ENCODE measurements at regions not wholly inside any gene's neighbourhood (a gene's known extent, or its start where the extent isn't known, plus 50 kb on each side); places are given as distances from the start of the nearest gene placed in this dataset.
"Not testable (repeated sequence)": the region's sequence is repeated elsewhere in the genome, so short reads cannot be mapped to it uniquely, and the experiment has no call there.

DNA sequence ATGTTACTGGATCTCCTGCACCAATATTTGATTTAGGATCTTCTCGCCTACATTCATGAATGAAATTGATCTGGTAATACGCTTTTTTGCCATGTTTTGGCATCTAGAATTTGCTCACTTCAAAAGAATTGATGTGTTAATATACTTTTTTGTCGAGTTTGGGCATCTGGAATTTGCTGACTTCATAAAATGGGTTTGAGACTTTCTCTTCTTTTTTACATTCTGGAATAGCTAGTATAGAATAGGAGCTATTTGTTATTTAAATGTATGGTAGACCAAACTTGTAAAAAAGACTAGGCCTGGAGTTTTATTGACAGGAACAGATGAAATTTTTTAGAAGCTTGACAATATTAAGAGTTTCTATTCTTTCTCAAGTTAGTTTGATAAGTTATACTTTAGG lies 404.9 kb upstream of the TENM3 start:
- in situ Hi-C loops (cut with HindIII; ENCODE audit: low pct_ligation_motif_present, low pct_unique_long_range_greater_than_20kb, low sequenced_read_pairs) = no loop called here
- no peak for DNase-seq

DNA sequence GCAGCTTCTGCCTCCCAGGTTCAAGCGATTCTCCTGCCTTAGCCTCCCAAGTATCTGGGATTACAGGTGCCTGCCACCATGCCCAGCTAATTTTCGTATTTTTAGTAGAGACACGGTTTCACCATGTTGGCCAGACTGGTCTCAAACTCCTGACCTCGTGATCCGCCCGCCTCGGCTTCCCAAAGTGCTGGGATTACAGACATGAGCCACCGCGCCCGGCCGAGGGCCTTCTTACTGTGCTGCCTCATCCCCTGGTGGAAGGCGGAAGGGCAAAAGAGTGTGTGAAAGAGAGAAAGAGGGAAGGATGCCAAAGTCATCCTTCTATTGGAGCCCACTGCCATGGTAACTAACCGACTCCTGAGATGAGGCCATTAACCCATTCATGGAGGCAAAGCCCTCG lies 399.4 kb upstream of the TENM3 start:
- in situ Hi-C loops (cut with HindIII; ENCODE audit: low pct_ligation_motif_present, low pct_unique_long_range_greater_than_20kb, low sequenced_read_pairs); DNase-seq: not testable (repeated sequence)

- in situ Hi-C loops (cut with HindIII; ENCODE audit: low pct_ligation_motif_present, low pct_unique_long_range_greater_than_20kb, low sequenced_read_pairs) = no loop called here
- no peak for DNase-seq
Measured at GRCh38 chr4:181845617-181846016, 397.6 kb upstream of the TENM3 start.

GRCh38 chr4:181846934-181847333 lies 396.3 kb upstream of the TENM3 start:
- DNase-seq = no peak

DNA sequence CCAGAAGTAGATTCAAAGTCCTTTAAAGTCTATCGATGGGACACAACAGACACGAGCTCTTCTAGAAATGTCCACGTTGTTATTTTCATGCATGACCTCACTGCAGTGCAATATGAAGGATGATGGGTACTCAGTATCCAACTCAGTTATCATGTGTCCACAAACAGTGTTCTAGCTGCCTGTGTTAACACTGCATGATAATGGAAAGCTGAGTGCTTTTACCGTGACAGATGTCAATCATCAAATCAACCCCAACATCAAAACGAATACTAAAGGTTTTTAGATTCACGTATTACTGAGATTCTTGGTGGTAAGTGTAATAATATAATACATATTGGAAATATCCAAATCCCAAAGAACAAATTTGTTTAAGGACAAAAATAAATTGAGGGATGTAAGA lies 394.8 kb upstream of the TENM3 start:
- DNase-seq = no peak
- in situ Hi-C loops (cut with HindIII; ENCODE audit: low pct_ligation_motif_present, low pct_unique_long_range_greater_than_20kb, low sequenced_read_pairs) = no loop called here

More at GRCh38 chr4:181846934-181847333, 396.3 kb upstream of the TENM3 start:
- in situ Hi-C loops (cut with HindIII; ENCODE audit: low pct_ligation_motif_present, low pct_unique_long_range_greater_than_20kb, low sequenced_read_pairs) = no loop called here

GRCh38 chr4:181849472-181849871 lies 393.7 kb upstream of the TENM3 start:
- in situ Hi-C loops (cut with HindIII; ENCODE audit: low pct_ligation_motif_present, low pct_unique_long_range_greater_than_20kb, low sequenced_read_pairs) = no loop called here
- no peak for DNase-seq

DNA sequence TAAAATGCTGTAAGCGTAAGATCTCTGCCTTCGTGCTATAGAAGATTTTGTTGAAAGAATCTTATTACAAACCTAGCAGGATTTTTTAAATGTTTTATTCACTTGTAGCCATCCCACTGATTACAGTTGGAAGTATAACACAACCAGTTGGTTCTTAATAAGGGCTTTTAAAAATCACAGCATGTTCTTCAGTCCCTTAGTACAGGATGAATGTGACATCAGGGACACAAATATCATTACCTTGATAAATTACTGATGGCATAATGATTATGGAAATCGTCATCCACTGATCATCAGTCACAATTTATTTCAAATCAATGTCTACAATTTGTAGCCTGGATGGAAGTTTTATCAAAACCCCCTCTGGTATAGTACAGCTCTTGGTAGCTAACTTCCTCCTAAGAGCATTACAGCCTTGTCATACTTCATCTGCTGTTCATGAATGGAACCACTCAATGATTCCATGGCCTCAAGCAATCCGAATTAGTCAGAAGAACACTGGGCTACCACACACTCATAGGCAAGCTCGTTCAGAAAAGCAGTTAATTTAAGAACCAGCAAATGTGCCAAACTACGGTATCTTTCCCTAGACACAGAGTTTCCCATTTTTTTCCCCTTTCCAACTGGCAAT lies 389.2 kb upstream of the TENM3 start:
- DNase-seq = no peak
- in situ Hi-C loops (cut with HindIII; ENCODE audit: low pct_ligation_motif_present, low pct_unique_long_range_greater_than_20kb, low sequenced_read_pairs) = no loop called here

GRCh38 chr4:181855307-181855706 lies 387.9 kb upstream of the TENM3 start:
- DNase-seq = no peak
- in situ Hi-C loops (cut with HindIII; ENCODE audit: low pct_ligation_motif_present, low pct_unique_long_range_greater_than_20kb, low sequenced_read_pairs) = no loop called here

- DNase-seq; in situ Hi-C loops (cut with HindIII; ENCODE audit: low pct_ligation_motif_present, low pct_unique_long_range_greater_than_20kb, low sequenced_read_pairs): not testable (repeated sequence)
Measured at GRCh38 chr4:181857471-181857870, 385.7 kb upstream of the TENM3 start.

GRCh38 chr4:181858741-181859140 lies 384.5 kb upstream of the TENM3 start:
- DNase-seq = no peak
- in situ Hi-C loops (cut with HindIII; ENCODE audit: low pct_ligation_motif_present, low pct_unique_long_range_greater_than_20kb, low sequenced_read_pairs) = no loop called here

- in situ Hi-C loops (cut with HindIII; ENCODE audit: low pct_ligation_motif_present, low pct_unique_long_range_greater_than_20kb, low sequenced_read_pairs) = no loop called here
- DNase-seq = no peak
Measured at GRCh38 chr4:181859439-181859838, 383.8 kb upstream of the TENM3 start.

DNA sequence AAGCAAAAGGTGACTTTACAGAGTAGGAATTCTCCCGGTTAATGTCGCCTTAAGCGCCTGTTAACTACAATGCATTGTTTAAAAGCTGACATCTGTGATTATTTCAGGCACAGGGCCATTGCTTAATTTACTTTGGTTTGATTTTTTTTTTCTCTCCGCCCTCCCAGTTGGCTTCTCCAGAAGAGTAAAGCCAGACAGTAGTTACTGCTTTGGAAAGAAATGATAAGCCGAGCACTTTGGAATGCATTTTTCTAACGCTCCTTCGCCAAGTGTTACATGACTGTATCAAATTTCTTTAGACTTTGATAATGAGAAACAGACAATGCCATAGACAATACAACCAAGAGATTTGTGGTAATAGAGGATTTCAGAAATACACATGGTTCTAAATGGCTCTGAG lies 383.0 kb upstream of the TENM3 start:
- in situ Hi-C loops (cut with HindIII; ENCODE audit: low pct_ligation_motif_present, low pct_unique_long_range_greater_than_20kb, low sequenced_read_pairs) = no loop called here
- DNase-seq = no peak

GRCh38 chr4:181860668-181861067 lies 382.5 kb upstream of the TENM3 start:
- no peak for DNase-seq
- in situ Hi-C loops (cut with HindIII; ENCODE audit: low pct_ligation_motif_present, low pct_unique_long_range_greater_than_20kb, low sequenced_read_pairs) = no loop called here

- in situ Hi-C loops (cut with HindIII; ENCODE audit: low pct_ligation_motif_present, low pct_unique_long_range_greater_than_20kb, low sequenced_read_pairs) = no loop called here
- DNase-seq = no peak
Measured at GRCh38 chr4:181863856-181864255, 379.3 kb upstream of the TENM3 start.

GRCh38 chr4:181870326-181870725 lies 372.9 kb upstream of the TENM3 start:
- no peak for DNase-seq
- in situ Hi-C loops (cut with HindIII; ENCODE audit: low pct_ligation_motif_present, low pct_unique_long_range_greater_than_20kb, low sequenced_read_pairs) = no loop called here

- DNase-seq = no peak
- in situ Hi-C loops (cut with HindIII; ENCODE audit: low pct_ligation_motif_present, low pct_unique_long_range_greater_than_20kb, low sequenced_read_pairs) = no loop called here
Measured at GRCh38 chr4:181874602-181875001, 368.6 kb upstream of the TENM3 start.

DNA sequence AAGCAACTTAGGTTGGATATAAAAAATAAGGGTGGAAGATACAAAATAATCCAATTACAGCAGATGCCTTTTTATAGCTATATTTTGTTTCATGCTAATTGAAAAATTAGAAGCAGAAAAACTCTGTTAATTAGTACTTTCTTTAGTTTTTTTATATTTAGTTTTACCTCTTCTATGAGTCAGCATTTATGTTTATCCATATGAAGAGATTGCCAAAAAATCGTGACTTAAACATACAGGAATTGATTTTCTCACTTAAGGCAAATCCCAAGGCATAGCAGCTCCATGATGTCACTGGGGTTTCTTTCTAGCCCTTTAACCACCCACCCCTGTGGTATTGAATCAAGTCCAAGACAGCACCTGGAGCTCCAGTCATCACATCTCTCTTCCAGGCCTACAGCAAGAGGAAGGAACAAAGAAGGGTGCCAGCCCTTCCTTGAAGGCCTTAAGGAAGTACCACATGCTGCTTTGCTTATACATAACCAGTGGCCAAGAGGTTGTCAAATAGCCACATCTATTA lies 365.8 kb upstream of the TENM3 start:
- in situ Hi-C loops (cut with HindIII; ENCODE audit: low pct_ligation_motif_present, low pct_unique_long_range_greater_than_20kb, low sequenced_read_pairs) = no loop called here
- no peak for DNase-seq

GRCh38 chr4:181890031-181890430 lies 353.2 kb upstream of the TENM3 start:
- in situ Hi-C loops (cut with HindIII; ENCODE audit: low pct_ligation_motif_present, low pct_unique_long_range_greater_than_20kb, low sequenced_read_pairs) = no loop called here
- DNase-seq = no peak

DNA sequence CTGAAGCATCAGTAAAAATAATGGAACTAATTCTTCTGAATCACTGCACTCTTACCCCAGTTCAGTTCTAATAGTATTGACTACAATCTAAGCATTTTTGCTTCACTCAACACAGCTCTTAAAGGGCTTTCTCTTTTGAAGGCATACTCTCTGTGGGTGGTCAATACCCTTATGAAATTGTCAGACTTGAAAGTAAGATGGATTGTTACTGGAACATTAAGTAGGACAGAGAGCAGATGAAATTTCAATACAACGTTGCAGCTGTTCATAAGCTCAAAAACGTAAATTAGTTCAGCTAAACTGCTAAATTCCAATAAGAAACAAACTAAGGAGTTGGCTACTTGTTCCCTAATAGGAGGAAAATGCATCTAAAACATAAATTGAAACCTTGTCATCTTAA lies 352.3 kb upstream of the TENM3 start:
- in situ Hi-C loops (cut with HindIII; ENCODE audit: low pct_ligation_motif_present, low pct_unique_long_range_greater_than_20kb, low sequenced_read_pairs) = no loop called here
- no peak for DNase-seq

GRCh38 chr4:181896614-181897013 lies 346.6 kb upstream of the TENM3 start:
- in situ Hi-C loops (cut with HindIII; ENCODE audit: low pct_ligation_motif_present, low pct_unique_long_range_greater_than_20kb, low sequenced_read_pairs) = no loop called here
- DNase-seq = no peak

DNA sequence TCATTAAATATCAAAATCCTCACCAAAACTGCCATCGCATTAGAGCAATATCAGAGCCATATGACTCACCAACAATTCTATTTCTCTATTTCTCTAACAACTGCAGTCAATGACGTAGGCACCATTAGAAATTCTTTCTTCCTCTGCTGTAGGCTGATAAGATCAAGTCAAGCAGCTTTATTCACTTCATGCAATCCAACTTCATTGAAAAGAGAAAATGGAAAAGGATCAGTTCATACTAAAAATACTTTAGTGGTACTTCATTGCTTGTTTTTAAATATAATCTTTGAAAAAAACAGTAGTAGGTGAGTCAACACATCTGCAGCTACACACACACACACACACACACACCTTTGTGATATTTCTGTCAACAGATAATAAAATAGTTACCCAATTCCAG lies 345.3 kb upstream of the TENM3 start:
- no peak for DNase-seq
- in situ Hi-C loops (cut with HindIII; ENCODE audit: low pct_ligation_motif_present, low pct_unique_long_range_greater_than_20kb, low sequenced_read_pairs) = no loop called here
